ENCODE measurements at regions not wholly inside any gene's neighbourhood (a gene's known extent, or its start where the extent isn't known, plus 50 kb on each side); places are given as distances from the start of the nearest gene placed in this dataset.
"Not testable (repeated sequence)": the region's sequence is repeated elsewhere in the genome, so short reads cannot be mapped to it uniquely, and the experiment has no call there.

GRCh38 chr21:28381000-28381745, 611.5 kb downstream of the LTN1 start:
- TF ChIP-seq POLR2A, CTCF (IDR thresholded peaks at IDR 0.05): not testable (repeated sequence)

Data from uterus (tissue), 2 donors.